Neural cell (in vitro differentiated cells): ENCODE measurements at regions not wholly inside any gene's neighbourhood (a gene's known extent, or its start where the extent isn't known, plus 50 kb on each side); places are given as distances from the start of the nearest gene placed in this dataset.

Experiments
- CTCF ChIP-seq: fragments of 450-650 bp; IDR thresholded peaks from 2 replicates; pipeline ENCODE4 v1.5.1; 2014; ENCODE audit warnings: antibody characterized with exemption, mild to moderate bottlenecking, moderate library complexity; ENCODE audit not compliant: poor library complexity, severe bottlenecking
- EP300 ChIP-seq: fragments of 450-650 bp; conservative IDR thresholded peaks from 2 replicates; pipeline ENCODE4 v1.6.1; 2014; ENCODE audit warnings: antibody characterized with exemption, mild to moderate bottlenecking, moderate library complexity; ENCODE audit not compliant: poor library complexity, severe bottlenecking
- EZH2 ChIP-seq: fragments of 200-600, 300-800 bp; shearing (Covaris generic), sonication (generic); IDR thresholded peaks from 2 replicates; pipeline ENCODE4 v1.6.1; 2014; ENCODE audit warnings: antibody characterized with exemption, low read length, borderline replicate concordance, mild to moderate bottlenecking; ENCODE audit not compliant: insufficient read depth, poor library complexity, severe bottlenecking
- POLR2AphosphoS5 ChIP-seq: IDR thresholded peaks from 2 replicates; pipeline ENCODE4 v1.6.1; 2012

- TF ChIP-seq CTCF = no peak
- TF ChIP-seq POLR2AphosphoS5 = no peak
- TF ChIP-seq EP300 = no peak
- no peak for TF ChIP-seq EZH2
Observed at GRCh38 chr9:79362100-79363081, 209.4 kb upstream of the TLE4 start.
